HG03439 (cell line): ENCODE measurements at regions not wholly inside any gene's neighbourhood (a gene's known extent, or its start where the extent isn't known, plus 50 kb on each side); places are given as distances from the start of the nearest gene placed in this dataset.
"Not testable (repeated sequence)": the region's sequence is repeated elsewhere in the genome, so short reads cannot be mapped to it uniquely, and the experiment has no call there.

Experiments
- ATAC-seq: cut with Tn5 transposase; IDR thresholded peaks from one replicate; pipeline ENCODE4 v1.9.1; 2021; ENCODE audit warnings: mild to moderate bottlenecking, moderate library complexity; ENCODE audit not compliant: unreplicated experiment

GRCh38 chr16:88145824-88146405 lies 194.7 kb downstream of the BANP start:
- ATAC-seq: not testable (repeated sequence)

GRCh38 chr16:88148078-88148477 lies 196.8 kb downstream of the BANP start:
- ATAC-seq: not testable (repeated sequence)

DNA sequence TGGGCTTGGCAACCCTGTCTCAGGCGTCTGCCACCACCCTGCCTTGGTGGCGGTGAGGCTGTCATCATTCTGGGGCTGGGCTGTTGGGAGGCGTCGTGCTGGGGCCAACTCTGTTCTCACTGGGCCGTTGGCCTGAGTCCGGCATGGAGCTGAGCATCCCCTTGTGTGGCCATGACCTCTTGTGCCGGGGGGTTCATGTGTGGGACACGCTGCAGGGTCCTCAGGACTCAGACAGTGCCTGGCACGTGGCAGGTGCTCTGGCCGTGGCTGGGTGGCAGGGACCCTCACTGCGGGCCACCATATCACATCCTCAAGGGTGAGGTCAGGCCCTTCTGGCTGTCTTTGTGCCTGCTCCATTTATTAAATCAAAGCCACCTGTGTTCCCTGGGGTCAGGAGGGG lies 197.4 kb downstream of the BANP start:
- ATAC-seq: not testable (repeated sequence)

DNA sequence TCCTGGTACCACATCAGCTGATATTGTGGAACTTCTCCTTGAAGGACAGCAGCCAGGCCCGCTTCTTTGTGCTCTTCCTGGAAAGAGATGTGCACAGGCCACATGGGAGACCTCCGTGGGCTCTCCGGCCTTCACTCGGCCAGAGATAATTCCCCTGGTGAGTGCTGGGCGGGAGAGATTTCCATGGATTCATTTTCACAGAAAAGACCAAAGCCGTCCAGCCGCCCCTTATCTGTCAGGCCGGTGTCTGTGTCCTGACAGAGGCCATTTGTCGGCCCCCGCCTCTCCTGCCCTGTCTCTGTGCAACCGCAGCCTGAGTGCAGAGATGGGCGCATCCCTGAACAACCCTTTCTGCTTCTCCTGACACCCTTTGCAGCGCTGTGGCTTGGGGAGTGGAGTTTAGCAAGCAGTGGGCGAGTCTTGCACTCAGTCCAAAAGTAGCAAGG lies 197.9 kb downstream of the BANP start:
- not testable (repeated sequence) for ATAC-seq

GRCh38 chr16:88149663-88150062 lies 198.4 kb downstream of the BANP start:
- ATAC-seq: not testable (repeated sequence)

DNA sequence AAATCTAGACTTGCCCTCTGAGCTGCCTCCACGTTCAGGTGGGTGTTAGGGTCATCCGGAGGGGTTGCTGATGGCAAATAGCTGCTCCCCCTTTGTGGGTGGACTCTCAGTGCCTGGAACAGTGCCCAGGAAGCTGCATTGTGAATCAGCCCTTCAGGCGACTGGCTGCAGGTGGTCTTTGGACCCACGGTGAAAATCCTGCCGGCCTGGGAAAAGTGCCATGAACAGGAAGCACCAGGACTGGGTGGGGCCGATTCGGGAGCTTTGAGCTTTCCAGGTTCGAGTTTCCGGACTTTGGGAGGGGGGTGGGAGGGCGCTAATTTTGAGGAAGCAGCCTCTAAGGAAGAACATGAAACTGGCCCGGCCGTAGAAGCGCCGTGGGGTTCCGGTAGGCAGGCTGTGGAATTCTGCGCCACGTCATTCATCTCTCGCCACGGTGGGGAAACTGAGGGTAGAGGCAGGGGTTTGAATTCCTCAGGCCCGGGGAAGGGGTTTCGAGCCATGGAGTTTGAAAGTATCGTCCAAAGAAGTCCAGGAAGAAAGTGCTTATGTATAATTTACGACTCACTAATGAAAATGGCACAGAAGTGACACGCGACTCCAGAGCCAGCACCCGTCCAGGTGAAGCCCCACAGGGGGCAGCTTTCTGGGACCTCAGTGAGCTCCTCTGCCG lies 199.4 kb downstream of the BANP start:
- not testable (repeated sequence) for ATAC-seq

- not testable (repeated sequence) for ATAC-seq
These were observed 199.9 kb downstream of the BANP start for GRCh38 chr16:88151129-88151499.

GRCh38 chr16:88151859-88152843 lies 200.9 kb downstream of the BANP start:
- ATAC-seq: not testable (repeated sequence)

- ATAC-seq: not testable (repeated sequence)
These were observed 201.6 kb downstream of the BANP start for GRCh38 chr16:88152879-88153278.

DNA sequence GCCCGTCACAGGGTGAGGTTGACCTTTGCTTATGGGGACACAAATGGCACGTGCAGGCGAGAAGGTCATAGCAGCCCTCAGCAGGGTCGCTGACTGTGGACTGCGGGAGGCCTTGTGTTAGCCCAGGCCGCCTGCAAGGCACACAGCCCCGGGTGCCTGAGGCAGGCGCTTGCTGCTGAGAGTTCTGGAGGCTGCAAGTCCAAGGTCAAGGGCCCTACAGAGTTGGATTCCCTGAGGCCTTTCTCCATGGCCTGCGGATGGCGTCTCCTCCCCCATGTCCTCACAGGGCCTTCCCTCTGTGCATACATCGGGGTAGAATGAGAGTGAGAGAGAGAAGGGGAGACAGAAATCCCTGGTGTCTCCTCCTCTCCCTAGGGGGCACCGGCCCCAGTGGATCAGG lies 202.3 kb downstream of the BANP start:
- ATAC-seq: not testable (repeated sequence)

GRCh38 chr16:88154886-88155285 lies 203.7 kb downstream of the BANP start:
- not testable (repeated sequence) for ATAC-seq

GRCh38 chr16:88155681-88156080 lies 204.4 kb downstream of the BANP start:
- ATAC-seq: not testable (repeated sequence)

- ATAC-seq: not testable (repeated sequence)
These were observed 205.5 kb downstream of the BANP start for GRCh38 chr16:88156640-88157283.

DNA sequence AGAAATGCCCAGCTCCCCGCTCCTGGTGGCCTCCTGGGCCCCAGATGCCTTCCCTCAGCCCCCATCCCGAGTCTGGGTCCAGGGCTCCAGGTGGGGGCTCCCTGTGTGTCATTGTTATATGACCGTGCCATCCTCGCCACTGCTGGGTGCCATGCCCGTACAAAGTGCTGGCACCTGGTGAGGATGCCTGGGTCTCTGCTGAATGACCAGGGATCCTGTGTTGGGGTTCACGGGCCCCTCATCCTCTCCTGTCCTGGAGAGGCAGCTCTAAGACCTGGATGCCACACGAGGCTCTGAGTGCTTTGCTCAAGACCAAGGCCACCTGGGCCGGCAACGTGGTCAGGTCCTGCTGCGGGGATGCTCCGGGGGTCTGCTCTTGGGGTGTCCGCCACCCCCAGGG lies 206.5 kb downstream of the BANP start:
- ATAC-seq: not testable (repeated sequence)

DNA sequence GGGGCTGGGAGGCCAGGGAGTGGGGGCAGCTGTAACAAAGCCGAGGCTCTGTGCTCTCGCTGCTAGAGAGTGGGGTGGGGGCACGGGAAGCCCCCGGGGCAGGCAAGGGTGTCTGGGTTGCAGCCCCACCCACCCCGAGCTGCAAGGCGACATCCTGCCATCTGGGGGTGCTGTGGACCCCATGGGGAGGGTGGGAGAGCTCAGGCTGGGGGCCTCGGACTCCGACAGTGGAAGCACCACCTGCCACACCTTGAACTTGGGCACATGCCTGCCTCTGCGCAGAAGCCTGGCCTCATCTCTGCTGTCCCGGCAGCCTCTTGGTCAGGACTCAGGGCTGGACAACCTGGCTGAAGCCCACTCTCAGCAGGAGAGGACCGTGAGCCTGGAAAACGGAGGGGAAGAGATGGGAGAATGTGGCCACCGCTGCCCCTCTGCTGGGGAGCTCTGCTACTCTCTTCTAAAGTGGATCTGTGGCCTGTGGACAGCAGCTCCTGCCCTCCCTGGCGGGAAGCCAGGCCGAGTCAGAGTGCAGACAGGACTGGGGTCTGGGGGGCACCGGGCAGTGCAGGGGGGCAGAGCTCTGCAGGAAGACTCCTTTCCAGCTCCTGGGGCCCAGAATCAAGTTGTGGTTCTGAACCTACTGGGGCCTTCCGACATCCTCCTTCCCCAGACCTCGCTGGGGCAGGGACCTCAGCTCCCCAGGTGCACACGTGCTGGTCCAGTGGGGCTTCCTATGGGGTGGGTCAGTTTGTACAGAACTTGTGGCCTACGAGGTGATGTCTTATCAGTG lies 207.2 kb downstream of the BANP start:
- not testable (repeated sequence) for ATAC-seq

GRCh38 chr16:88159046-88159896 lies 208.0 kb downstream of the BANP start:
- ATAC-seq: not testable (repeated sequence)

- not testable (repeated sequence) for ATAC-seq
These were observed 208.7 kb downstream of the BANP start for GRCh38 chr16:88159897-88160335.

DNA sequence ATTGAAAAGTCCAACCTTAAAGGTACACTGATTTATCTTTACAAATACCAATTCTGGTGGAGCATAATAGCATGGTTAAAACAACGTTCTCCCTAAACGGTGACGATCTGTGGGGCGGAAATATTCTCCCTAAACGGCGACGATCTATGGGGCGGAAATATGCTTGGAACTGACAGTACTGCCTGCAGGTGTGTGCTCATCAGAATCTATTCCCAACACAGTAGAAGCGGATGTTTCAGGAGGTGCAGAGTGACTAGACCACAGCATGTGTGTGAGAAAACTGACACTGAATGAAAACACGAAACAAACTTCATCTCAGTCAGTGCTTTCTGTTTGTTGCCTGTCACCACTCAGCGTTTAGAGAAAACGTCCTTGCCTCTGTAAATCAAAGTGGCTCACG lies 210.0 kb downstream of the BANP start:
- ATAC-seq: not testable (repeated sequence)
